Smooth muscle cell (in vitro differentiated cells): ENCODE measurements at regions not wholly inside any gene's neighbourhood (a gene's known extent, or its start where the extent isn't known, plus 50 kb on each side); places are given as distances from the start of the nearest gene placed in this dataset.
A peak's percentile ranks its signal among the peaks of the same experiment; 100 is the strongest.

Experiments
- DNase-seq: peaks from one replicate; lab custom pipeline; 2025; ENCODE audit not compliant: unreplicated experiment; lab: John Stamatoyannopoulos, UW
- H2AFZ ChIP-seq: fragments of 200-600 bp; sonication (generic); 2 replicates; pipeline ENCODE4 v1.6.0; 2016; ENCODE audit warnings: antibody characterized with exemption, low read depth, mild to moderate bottlenecking
- H3F3A ChIP-seq: fragments of 200-600 bp; sonication (generic); 2 replicates; pipeline ENCODE4 v1.6.0; 2017; ENCODE audit warnings: antibody characterized with exemption, low read depth
- H3K27ac ChIP-seq: fragments of 200-600 bp; sonication (generic); 2 replicates; pipeline ENCODE4 v1.5.1; 2016; ENCODE audit warnings: low read depth, mild to moderate bottlenecking
- H3K27me3 ChIP-seq: fragments of 200-600 bp; sonication (generic); 2 replicates; pipeline ENCODE4 v1.6.1; 2016; ENCODE audit warnings: low read depth, mild to moderate bottlenecking
- H3K36me3 ChIP-seq: fragments of 200-600 bp; sonication (generic); 2 replicates; pipeline ENCODE4 v1.5.1; 2016; ENCODE audit warnings: low read depth
- H3K4me1 ChIP-seq: fragments of 200-600 bp; sonication (generic); 2 replicates; pipeline ENCODE4 v1.5.1; 2016; ENCODE audit warnings: low read depth
- H3K4me2 ChIP-seq: fragments of 200-600 bp; sonication (generic); 2 replicates; pipeline ENCODE4 v1.6.0; 2016; ENCODE audit warnings: mild to moderate bottlenecking
- H3K4me3 ChIP-seq: fragments of 200-600 bp; sonication (generic); 2 replicates; pipeline ENCODE4 v1.5.1; 2016; ENCODE audit warnings: mild to moderate bottlenecking
- H3K79me2 ChIP-seq: fragments of 200-600 bp; sonication (generic); 2 replicates; pipeline ENCODE4 v1.6.0; 2016; ENCODE audit warnings: low read depth, mild to moderate bottlenecking
- H3K9ac ChIP-seq: fragments of 200-600 bp; sonication (generic); 2 replicates; pipeline ENCODE4 v1.6.0; 2016; ENCODE audit warnings: low read depth
- H3K9me3 ChIP-seq: fragments of 200-600 bp; sonication (generic); replicated peaks from 2 replicates; pipeline ENCODE4 v1.5.1; 2016; ENCODE audit warnings: low read depth
- H4K20me1 ChIP-seq: fragments of 200-600 bp; sonication (generic); 2 replicates; pipeline ENCODE4 v1.6.0; 2016; ENCODE audit warnings: low read depth
- WGBS: methylation state at CpG from one replicate; pipeline ENCODE4 v1.1.7; 2016; ENCODE audit warnings: low lambda C conversion rate; 5-methylcytosine and 5-hydroxymethylcytosine counted together
- TF ChIP-seq, protein P1 (sequence below): fragments of 200-600 bp; sonication (generic); IDR thresholded peaks from 2 replicates; pipeline ENCODE4 v1.5.1; 2017; ENCODE audit warnings: borderline replicate concordance, mild to moderate bottlenecking, antibody characterized with exemption; ENCODE audit not compliant: insufficient read depth, poor library complexity, severe bottlenecking

DNA sequence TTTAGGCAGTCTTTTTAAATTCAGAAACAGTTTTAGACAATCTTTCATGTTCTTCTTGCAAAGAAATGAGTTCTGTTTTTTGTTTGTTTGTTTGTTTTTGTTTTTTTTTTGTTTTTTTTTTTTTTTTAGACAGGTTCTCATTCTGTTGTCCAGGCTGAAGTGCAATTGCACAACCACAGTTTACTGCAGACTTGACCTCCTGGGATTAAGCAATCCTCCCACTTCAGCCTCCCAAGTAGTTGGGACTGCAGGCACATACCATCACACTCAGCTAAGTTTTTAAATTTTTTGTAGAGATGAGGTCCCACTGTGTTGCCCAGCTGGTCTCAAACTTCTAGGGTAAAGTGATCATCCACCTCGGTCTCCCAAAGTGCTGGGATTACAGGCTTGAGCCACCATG, 96.2 kb downstream of the OTOR start:
- no peaks in the 10 kb centered on the region for H3K4me1 ChIP-seq
- H3K36me3 ChIP-seq, result no peaks in the 10 kb centered on the region
- no peaks in the 10 kb centered on the region for H3K79me2 ChIP-seq
- H3K27ac ChIP-seq, result no peak overlapping the region
- no peaks in the 10 kb centered on the region for H3F3A ChIP-seq
- no peak for DNase-seq
- no peak overlapping the region for H3K4me3 ChIP-seq
- no peaks in the 10 kb centered on the region for H4K20me1 ChIP-seq
- H3K4me2 ChIP-seq, result no peak overlapping the region
- H3K9me3 ChIP-seq, result no peaks in the 10 kb centered on the region
- H3K9ac ChIP-seq, result no peak overlapping the region
- no peak overlapping the region for H2AFZ ChIP-seq
- H3K27me3 ChIP-seq, result peaks cover 2% of the 10 kb centered on the region
- 81% methylated on average over 1 of the region's 1 CpG for WGBS
- TF ChIP-seq, protein P1, sequence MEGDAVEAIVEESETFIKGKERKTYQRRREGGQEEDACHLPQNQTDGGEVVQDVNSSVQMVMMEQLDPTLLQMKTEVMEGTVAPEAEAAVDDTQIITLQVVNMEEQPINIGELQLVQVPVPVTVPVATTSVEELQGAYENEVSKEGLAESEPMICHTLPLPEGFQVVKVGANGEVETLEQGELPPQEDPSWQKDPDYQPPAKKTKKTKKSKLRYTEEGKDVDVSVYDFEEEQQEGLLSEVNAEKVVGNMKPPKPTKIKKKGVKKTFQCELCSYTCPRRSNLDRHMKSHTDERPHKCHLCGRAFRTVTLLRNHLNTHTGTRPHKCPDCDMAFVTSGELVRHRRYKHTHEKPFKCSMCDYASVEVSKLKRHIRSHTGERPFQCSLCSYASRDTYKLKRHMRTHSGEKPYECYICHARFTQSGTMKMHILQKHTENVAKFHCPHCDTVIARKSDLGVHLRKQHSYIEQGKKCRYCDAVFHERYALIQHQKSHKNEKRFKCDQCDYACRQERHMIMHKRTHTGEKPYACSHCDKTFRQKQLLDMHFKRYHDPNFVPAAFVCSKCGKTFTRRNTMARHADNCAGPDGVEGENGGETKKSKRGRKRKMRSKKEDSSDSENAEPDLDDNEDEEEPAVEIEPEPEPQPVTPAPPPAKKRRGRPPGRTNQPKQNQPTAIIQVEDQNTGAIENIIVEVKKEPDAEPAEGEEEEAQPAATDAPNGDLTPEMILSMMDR, result no peak

DNA sequence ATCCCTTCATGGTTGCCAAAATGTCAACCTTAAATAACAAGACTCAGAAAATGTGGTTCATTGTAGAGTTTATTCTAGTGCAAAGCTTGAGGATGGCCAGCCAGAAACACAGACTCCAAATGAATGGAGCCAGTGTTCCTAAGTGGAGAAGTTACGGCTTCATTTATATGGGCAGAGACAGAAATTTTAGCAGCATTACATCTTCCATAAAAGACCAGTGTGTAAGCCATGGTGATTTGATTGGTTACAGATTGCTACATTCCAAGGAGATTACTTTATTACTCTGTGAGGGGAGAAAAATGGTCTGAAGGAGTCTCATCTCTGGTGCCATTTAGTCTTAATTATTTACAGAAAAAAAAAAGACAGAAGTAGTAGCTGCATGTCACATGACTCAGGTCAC, 97.8 kb downstream of the OTOR start:
- H3K9me3 ChIP-seq, result no peaks in the 10 kb centered on the region
- no peaks in the 10 kb centered on the region for H4K20me1 ChIP-seq
- H3K79me2 ChIP-seq, result no peaks in the 10 kb centered on the region
- DNase-seq, result no peak
- H3K4me1 ChIP-seq, result no peaks in the 10 kb centered on the region
- H3K27me3 ChIP-seq, result peaks cover 4% of the 10 kb centered on the region
- no peak overlapping the region for H3K27ac ChIP-seq
- H3K36me3 ChIP-seq, result no peaks in the 10 kb centered on the region
- TF ChIP-seq, protein P1, result no peak
- WGBS, result 45% methylated on average over 1 of the region's 1 CpG
- no peak overlapping the region for H3K9ac ChIP-seq
- peak overlapping the region; percentile 28 for H3K4me2 ChIP-seq
- no peak overlapping the region for H3K4me3 ChIP-seq
- peak overlapping the region; percentile 69 for H2AFZ ChIP-seq
- H3F3A ChIP-seq, result no peaks in the 10 kb centered on the region

GRCh38 chr20:16848061-16848460, 99.9 kb downstream of the OTOR start:
- Histone ChIP-seq H3F3A (no peaks in the 10 kb centered on the region), H3K4me2 (no peak overlapping the region), H3K9me3 (no peaks in the 10 kb centered on the region), H3K4me3 (no peak overlapping the region), H4K20me1 (no peaks in the 10 kb centered on the region), H3K27me3 (peaks cover 4% of the 10 kb centered on the region), H3K79me2 (no peaks in the 10 kb centered on the region), H3K4me1 (no peaks in the 10 kb centered on the region), H3K27ac (no peak overlapping the region), H2AFZ (no peak overlapping the region), H3K36me3 (no peaks in the 10 kb centered on the region), H3K9ac (no peak overlapping the region)
- TF ChIP-seq, protein P1, result no peak
- DNase-seq, result no peak

- no peaks in the 10 kb centered on the region for H4K20me1 ChIP-seq
Measured at GRCh38 chr20:16848526-16848925, 100.4 kb downstream of the OTOR start.

More at GRCh38 chr20:16848526-16848925, 100.4 kb downstream of the OTOR start:
- Histone ChIP-seq H3K4me1 (no peaks in the 10 kb centered on the region), H3K4me3 (no peak overlapping the region), H3K79me2 (no peaks in the 10 kb centered on the region), H3K36me3 (no peaks in the 10 kb centered on the region), H3K27ac (no peak overlapping the region), H3K4me2 (no peak overlapping the region), H2AFZ (no peak overlapping the region), H3K27me3 (peaks cover 4% of the 10 kb centered on the region), H3K9me3 (no peaks in the 10 kb centered on the region), H3F3A (no peaks in the 10 kb centered on the region), H3K9ac (no peak overlapping the region)
- 81% methylated on average over 1 of the region's 1 CpG for WGBS
- DNase-seq, result no peak
- TF ChIP-seq, protein P1, result no peak
